ENCODE measurements at regions not wholly inside any gene's neighbourhood (a gene's known extent, or its start where the extent isn't known, plus 50 kb on each side); places are given as distances from the start of the nearest gene placed in this dataset.
"Not testable (repeated sequence)": the region's sequence is repeated elsewhere in the genome, so short reads cannot be mapped to it uniquely, and the experiment has no call there.

DNA sequence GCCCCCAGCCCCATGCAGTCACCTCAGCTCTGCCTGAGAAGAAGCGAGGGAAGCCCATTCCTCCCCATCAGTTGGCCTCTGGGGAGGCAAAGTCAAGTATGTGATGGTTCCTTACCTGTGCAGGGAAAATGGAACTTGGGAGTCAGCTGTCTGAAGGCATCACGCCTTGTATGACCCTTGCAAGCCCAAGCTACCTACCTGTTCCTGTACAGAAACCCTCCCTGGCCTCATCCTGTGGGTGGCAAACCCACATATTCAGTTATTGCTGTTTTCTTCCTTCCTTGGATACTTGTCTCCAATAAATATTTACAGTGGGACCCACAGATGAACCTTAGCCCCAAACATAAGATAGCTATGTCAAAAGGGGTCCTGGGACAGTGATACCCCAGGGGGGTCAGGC lies 92.2 kb upstream of the MLN start:
- DNase-seq (ENCODE audit: low read depth in 2 of 3, low spot score in 1 of 3): no peak

DNA sequence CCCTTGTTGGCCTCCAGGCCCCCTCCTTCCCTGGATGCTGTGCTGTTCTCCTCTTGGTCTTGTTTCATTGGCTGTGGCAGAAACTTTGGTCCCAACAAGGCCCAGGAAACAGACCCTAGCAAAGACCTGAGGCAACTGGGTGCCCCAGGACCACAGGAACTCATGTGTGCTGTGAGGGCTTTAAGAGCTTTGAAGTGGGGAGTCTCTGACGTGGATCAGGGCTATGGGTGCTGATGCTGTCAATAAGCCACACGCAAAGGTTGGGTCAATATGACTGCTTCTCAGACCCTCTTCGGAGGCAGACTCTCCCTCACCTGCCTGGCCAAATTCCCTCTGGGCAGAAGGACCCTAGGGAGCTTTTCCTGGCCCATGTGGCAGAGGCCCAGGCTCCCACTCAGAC lies 91.5 kb upstream of the MLN start:
- no peak for DNase-seq (ENCODE audit: low read depth in 2 of 3, low spot score in 1 of 3)

DNA sequence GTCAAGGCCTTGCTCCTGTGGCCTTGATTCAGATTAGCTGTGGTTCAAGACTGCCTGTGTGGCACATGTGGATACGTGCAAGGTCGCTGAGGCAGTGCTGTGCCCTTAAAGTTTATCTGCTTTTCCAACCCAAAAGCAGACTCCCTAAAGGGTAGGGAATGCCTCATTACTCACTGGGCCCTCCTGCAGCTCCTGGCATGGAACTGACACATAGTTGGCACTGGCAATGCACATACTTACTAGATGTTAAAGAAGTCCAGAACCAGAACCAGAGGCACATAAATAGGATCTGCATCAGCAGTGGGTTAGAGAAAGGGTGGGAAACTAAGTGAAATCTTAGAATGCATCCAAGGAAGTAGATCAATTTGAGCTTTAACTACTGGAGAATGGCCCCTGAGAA lies 90.6 kb upstream of the MLN start:
- DNase-seq (ENCODE audit: low read depth in 2 of 3, low spot score in 1 of 3): no peak

DNA sequence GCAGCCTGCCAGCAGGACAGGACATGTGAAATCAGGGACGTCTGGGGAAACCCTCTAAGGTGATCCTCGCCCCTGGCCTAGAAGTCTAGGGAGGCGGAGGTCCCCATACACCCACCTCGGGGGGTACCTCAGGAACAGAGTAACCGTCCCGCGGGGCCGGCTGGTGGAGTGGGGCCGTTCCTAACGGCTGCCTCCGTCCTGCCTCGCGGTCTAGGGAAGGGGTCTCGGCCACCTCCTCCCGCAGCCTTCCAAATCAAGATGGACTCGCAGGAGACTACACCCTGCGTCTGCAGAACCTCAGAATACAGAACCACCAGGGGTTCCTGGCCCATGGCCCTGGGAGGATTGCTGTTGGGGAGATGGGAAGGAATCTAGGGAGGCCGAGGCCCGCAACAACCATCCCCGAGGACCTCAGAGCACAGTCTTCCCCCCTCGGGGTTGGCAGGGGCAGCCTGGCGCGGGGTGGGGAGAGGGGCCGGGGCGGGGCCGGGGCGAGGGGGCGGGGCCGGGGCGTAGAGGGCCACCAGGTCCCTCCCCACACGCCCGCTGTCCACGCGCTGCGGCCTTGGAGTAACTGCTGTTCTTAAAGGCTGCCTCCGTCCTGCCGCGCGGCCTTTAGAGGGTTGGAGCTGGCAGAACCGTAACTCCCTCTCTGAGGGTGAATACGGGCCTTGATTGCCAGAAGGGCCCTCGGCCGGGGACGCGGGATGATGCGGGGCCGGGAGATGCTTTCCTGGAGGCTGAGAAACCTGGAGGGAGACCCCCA lies 89.0 kb upstream of the MLN start:
- no peak for DNase-seq (ENCODE audit: low read depth in 2 of 3, low spot score in 1 of 3)

DNA sequence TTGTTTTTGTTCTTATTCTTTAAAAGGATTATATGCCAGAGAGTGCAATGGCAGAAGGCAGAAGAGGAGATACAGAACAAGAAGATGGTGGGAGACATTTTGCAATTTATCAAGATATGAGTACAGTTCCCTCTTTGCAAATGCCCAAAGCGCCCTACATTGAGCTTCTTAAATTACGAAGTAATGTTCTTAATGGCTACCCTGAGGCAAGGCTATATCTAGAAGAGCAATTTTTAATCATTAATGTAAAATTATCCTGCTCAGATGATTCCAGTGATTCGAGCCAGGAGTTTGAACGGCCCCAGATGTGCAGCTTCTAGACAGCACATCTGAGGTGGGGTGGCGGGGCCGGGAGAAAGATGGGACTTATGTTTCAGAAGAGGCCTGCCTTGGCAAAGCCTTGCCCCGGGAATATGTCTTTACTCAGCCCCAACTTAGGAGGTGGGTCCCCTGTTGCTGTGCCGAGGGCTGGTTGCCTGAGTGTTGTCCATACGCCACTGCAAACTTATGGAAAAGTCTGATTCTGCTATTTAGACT lies 84.9 kb upstream of the MLN start:
- DNase-seq (ENCODE audit: low read depth in 2 of 3, low spot score in 1 of 3): no peak

DNA sequence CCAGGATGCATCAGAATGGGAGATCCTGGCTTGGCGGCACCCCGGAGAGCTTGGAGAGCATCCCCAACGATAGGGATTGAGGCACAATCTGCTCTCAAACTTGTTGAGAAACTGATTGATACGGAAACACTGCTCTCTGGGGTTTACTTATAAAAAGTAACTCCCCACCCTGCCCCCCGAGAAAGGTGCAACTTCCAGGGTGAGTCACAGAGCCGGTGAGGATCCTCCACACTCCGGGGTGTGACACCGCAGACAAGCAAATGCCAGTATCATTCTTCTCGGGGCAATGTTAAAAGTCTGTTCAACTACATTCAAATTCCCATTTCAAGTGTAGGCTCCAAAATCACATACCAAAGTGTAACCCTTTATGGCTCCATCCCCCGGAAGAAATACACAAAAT lies 84.4 kb upstream of the MLN start:
- no peak for DNase-seq (ENCODE audit: low read depth in 2 of 3, low spot score in 1 of 3)

DNA sequence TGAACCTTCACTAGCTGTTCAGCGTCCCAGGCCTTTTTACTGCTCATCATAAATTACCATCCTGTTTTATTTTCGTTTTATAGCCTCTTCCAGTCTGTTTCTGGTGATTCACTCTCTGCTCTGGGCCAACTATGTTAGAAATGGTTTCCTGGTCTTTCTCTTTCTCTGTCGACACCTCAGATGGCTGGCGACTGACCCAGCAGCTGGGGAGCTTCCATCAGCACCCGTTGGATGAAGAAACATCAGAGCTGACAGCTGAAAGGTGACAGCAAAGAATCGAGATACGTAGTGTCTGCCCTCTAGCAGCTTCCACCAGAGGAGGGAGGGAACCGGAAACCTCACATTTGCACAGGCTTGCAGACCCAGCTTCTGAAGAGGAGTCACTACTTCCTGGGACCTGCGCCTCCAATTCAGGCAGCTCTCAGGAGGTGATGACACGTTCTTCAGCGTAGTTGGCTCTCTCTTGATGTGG lies 82.9 kb upstream of the MLN start:
- DNase-seq (ENCODE audit: low read depth in 2 of 3, low spot score in 1 of 3): peak in 1 of 3 donors; percentile 17

DNA sequence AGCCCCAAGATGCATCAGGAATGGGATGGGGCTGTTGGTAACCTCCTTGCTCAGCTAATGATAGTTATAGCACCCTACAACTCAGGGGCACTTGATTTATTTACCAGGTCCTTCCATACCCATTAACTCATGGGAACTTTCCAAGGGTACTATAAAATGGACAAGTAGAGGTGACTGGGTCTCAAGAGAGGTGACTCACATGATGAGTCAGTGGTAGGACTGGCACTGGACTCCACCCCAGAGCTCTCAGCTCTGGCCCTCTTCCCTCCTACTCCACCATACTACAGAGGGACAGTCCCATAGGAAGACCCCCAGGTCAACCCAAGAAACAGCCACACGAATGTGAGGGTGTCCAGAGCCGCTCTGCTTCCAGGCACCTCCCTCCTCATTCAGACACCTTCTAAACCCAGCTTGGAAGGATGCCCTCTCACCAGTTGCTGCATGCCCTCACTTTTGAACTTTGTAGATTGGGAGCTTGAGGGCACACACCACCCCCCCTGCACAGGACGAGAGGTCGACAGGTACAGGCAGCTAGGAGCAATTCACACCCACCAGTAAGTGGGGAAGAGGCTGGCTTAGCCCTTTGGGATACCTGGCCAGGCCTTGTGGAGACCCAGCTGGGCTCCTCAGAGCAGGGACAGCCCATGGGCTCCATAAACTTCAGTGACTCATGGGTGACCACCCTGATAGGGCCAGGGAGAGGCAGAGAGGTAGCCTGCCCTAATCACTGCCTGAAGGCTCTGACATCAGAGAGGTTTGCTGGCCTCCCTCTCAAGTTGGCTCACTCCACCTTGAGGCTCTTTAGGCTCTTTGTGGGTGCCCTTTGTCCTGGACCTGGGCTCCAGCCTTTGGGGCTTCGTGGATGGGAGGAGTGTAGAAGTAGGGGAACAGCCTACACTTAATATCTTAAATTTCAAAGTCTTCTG lies 81.6 kb upstream of the MLN start:
- no peak for DNase-seq (ENCODE audit: low read depth in 2 of 3, low spot score in 1 of 3)

DNA sequence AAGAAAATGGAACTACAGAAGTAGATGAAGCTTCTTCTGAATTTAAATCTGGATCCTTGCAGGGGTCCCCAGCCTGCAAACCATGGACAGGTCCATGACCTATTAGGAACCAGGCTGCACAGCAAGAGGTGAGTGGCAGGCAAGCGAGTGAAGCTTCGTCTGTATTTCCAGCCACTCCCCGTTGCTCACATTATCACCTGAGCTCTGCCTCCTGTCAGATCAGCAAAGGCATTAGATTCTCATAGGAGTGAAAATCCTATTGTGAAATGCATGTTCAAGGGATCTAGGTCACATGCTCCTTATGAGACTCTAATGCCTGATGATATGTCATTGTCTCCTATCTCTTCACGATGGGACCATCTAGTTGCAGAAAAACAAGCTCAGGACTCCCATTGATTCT lies 79.8 kb upstream of the MLN start:
- not testable (repeated sequence) for DNase-seq (ENCODE audit: low read depth in 2 of 3, low spot score in 1 of 3)

DNA sequence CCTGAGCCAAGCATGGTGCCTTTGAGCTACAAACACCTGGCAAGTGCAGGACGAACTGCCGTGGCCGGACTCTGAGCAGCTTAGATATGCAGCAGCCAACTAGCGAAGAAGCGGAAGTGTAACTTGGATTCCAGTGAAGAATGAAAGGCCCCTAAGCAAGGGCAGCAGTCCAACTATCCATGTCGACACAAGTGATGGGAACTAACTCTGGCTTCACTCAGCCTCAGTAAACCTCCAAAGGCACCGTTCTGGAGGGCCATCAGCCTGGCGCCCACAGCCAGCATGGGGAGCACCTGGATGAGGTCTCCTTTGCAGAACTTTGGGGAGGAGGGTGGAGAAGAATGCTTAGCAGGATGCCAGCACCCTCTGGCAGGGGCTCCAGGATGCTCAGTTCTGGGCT lies 78.4 kb upstream of the MLN start:
- no peak for DNase-seq (ENCODE audit: low read depth in 2 of 3, low spot score in 1 of 3)

DNA sequence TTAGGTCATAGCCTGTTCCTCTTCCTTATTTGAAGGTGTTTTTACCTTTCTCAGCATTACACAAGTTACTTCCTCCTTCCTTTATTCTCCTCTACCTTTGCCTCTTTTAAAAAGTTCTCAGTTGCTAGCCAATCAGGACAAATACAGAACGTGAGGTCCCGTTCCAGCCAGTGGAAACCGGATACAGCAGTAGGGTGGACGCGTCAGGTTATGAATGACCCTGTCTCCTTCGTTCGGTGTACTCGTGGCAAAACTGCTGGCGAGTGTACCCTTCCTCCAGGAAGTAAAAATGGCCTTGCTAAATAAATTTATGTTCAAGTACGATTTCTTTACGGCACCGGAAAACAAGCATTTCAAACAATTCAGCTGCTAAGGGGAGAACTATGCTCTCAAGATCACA lies 77.0 kb upstream of the MLN start:
- DNase-seq (ENCODE audit: low read depth in 2 of 3, low spot score in 1 of 3): no peak

DNA sequence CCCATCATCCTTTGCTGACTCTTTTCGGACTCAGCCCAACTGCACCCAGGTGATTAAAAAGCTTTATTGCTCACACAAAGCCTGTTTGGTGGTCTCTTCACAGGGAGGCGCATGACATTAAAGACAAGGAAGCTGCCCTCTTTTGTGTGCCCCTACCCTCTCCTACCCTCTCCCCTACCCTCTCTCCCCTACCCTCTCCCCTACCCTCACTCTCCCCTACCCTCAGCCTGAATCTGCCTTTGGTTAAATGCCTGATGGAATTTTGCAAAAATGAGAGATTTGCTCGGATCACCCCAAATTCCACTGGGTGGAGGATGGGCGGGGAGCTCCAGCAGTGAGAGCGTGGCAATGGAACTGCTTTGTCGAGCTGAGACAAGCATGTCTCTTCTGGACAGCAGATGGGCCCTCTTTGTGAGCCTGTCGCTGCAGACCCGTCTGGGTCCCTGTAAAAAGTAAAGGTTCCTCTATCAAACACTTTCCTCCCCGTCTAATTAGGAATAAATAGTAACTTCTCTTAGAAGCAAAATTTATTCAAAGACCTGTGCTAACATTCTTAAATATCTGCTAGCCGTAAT lies 76.4 kb upstream of the MLN start:
- no peak for DNase-seq (ENCODE audit: low read depth in 2 of 3, low spot score in 1 of 3)

DNA sequence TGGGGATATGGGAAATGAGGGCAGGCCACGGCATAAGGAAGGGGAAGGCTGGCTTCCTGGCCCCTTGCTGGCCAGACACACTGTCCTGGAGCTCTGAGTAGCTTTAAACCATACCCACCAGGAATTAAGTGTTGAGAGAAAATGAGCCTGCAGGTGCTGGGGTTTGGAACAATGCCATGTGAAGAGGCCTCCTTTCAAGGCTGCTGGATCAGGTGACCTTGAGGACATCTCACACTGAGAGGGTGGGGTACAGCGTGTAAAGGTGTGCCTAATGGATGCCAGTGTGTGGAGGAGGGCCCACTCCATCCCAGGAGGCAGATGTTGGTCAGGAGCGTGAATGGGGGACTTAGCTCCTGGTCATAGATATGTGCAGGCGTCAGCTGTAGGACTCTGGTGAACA lies 74.8 kb upstream of the MLN start:
- no peak for DNase-seq (ENCODE audit: low read depth in 2 of 3, low spot score in 1 of 3)

DNA sequence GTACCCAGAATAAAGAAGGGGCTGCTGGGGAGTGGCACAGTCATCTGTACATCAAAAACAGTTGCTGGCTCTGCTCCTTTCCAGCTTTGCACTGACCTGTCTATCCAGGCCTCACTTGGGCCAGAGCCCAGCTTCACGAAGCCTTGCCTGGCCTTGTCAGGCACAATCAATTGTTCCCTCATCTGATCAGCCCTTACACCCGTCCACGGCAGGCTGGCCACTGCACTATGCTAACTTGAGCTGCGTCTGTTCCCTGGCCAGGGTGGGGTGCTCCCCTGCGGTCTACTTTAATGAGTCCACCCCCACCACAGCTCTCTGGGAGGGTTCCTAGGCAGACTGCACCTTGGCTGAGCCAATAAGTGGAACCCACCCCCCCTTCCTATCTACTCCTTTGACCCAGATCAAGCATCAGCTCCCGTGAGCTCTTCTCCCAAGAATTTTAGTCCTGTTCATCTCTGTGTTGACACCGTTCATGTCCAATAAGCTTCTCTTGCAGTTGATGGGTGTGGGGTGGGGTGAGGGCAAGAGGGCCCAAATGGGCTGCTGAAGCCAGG lies 74.3 kb upstream of the MLN start:
- no peak for DNase-seq (ENCODE audit: low read depth in 2 of 3, low spot score in 1 of 3)

DNA sequence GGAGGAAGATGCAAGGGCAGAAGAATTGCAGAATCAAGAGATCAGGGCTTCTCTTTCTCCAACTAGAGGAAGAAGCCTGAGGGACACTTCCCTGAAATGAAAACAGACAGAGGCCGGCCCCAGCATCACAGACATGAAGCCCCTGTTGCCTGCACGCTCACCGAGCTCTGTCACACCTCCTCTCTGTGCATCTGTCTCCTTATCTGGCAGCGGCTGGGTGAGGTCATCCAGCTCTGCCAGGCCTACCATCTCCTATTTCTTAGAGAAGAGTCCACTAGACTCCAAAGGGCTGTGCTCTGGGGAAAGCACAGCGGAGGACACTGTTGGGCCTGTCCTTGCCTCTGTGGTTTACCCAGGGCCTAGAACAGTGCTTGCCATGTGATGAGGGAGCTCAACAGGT lies 71.9 kb upstream of the MLN start:
- DNase-seq (ENCODE audit: low read depth in 2 of 3, low spot score in 1 of 3): no peak

DNA sequence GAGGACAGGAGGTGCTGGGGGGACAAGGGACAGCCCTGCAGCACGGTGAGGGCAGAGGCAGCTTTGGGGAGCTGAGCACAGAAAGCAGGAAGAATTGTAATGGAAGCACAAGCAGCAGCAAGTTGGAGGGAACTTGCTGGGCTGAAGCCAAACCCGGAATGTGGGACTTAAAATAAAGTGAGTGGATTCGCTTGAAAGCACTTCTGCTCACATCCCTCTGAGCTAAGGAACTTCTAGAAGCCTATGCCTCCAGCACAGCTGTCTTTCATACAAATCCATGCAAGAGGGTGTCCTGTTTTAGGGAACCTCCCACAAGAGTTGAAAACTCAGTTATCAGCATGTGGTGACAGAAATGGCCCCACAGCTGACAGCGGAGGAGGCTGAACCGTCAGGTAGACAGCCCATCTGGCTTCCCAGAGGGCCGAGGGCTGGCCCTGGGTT lies 71.4 kb upstream of the MLN start:
- DNase-seq (ENCODE audit: low read depth in 2 of 3, low spot score in 1 of 3): no peak

DNA sequence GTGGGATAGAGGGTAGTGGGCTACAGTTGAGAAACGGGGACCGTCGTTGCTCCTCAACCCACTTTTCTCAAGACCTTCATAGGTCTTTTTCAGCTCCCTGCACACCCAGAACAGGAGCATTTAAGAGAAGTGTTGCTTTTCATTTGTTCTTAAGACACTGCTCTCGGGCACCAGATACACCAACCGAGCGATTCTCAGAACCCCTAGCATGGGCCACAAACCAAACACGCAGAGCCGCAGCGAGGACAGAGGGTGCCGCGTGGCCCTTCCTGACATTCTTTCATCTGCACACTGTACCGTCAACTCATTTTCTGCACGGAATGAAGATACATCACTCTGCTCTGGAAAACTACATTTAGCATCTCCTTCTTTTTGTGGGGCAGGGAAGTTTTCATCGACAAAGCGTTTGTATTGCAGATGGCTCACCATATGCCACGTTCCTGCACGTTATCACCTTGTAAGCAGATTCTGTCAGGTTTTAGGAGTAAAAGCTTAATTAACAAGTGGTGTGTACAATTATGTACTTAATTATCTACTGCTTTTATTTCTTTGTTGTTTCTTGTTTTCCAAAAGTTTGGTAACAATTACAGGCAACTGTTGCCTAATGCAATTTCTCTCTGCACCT lies 70.4 kb upstream of the MLN start:
- DNase-seq (ENCODE audit: low read depth in 2 of 3, low spot score in 1 of 3): no peak

DNA sequence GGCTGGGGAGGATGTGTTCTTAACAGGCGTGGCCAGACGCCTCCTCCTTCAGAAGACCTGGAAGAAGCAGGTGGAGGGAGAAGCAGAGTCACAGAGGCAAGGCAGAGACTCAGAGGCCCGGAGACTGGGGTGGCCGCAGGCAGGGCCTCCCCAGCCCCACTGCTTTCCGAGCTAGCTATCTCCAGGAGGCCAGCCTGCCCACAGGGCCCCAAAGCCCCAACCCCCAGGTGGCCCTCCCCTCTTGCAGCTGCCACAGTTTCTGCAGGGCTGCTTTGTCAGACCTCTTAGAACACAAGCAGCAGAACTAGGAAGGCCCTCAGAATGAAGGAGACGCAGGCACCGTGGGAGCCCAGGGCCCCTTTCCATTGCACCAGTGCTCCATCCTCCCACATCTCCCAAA lies 69.0 kb upstream of the MLN start:
- DNase-seq (ENCODE audit: low read depth in 2 of 3, low spot score in 1 of 3): no peak

DNA sequence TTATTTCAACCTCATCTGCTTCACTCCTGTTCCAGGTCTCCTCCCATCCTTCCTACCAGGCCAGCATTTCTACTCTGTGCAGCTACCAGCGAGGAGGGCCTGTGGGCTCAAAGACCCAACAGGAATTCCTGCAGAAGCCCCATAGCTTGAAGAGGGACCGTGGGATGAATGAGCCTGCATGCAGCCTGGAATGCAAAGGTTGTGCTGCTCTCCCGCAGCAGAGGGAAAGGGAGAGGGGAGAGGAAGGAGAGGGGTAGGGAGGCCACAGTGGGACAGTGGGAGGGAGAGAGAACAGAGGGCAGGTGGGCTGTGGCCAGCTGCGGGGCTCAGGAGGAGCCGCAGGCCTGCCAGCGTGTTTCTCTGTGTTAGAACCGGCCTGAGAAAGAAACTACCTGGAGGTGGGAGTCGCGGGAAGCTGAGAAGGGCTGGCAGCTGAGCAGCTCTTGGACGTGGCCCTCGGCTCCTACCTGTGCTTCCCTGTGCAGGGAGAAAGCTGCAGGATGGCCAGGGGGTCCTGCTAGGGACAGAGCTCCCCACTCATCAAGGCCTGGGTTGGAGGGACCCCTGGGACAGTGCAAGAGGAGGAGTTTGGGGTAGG lies 66.1 kb upstream of the MLN start:
- no peak for DNase-seq (ENCODE audit: low read depth in 2 of 3, low spot score in 1 of 3)

DNA sequence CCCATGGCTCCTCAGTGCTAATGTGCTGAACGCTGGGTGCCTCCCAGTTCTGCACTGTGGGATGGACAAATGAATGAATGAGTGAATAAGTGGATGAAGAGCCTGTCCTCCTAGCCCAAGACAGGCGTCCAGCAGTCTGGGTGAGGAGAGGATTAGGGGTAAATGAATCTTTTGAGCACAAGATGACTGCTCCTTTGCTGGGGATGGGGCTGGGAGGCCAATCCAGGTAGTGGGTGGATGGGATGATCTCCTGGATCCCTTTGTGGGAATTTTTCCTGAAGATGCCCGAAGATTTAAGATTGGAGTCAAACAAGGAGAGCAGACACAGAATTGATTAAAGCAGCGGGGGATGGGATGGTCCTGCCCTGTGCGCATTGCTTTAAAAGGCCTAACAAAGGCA lies 65.3 kb upstream of the MLN start:
- DNase-seq (ENCODE audit: low read depth in 2 of 3, low spot score in 1 of 3): no peak

DNA sequence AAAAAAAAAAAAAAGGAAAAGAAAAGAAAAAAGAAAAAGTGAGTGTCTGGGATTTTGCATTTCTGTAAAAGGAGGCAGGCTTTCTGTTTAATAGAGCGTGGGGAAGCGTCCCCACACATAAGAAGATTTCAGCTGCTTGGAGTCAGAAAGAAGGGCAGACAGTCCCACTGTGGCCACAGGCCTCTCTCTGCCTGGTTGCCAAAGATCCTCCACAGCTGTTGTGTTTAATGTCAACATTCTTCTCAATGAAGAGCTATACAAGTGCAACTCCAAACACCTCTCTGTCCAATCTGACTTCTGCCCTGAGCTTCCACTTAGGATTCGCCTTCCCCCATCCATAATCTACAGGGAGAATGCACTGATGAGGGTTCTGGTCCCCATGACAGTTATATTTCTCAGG lies 64.3 kb upstream of the MLN start:
- no peak for DNase-seq (ENCODE audit: low read depth in 2 of 3, low spot score in 1 of 3)
